HEK293 (cell line): ENCODE measurements at regions not wholly inside any gene's neighbourhood (a gene's known extent, or its start where the extent isn't known, plus 50 kb on each side); places are given as distances from the start of the nearest gene placed in this dataset.

Experiments used
- CTCF ChIA-PET: fragments of 350-600 bp; formaldehyde crosslinking; extraction: SDS; loops from one replicate; lab custom pipeline; 2021; ENCODE audit warnings: antibody characterized with exemption; lab: Yijun Ruan, JAX
- POLR2A ChIA-PET: fragments of 300-600 bp; formaldehyde crosslinking; extraction: SDS; loops from one replicate; lab custom pipeline; 2020; ENCODE audit warnings: antibody characterized with exemption, inconsistent platforms; lab: Yijun Ruan, JAX
- H3K27ac ChIP-seq: fragments of 200-500 bp; sonication (Bioruptor generic); 2 replicates; pipeline ENCODE4 v1.5.1; 2014; ENCODE audit warnings: low read depth, low read length, control low read depth, inconsistent platforms; ENCODE audit errors: extremely low read depth
- H3K36me3 ChIP-seq, 2 experiments: fragments of 200-500 bp in 1 of 2; sonication (Bioruptor generic) in 1 of 2; 1 replicate in 1 of 2; 2 replicates in 1 of 2; pipeline ENCODE4 v1.5.1; 2014 to 2017; ENCODE audit warnings: inconsistent platforms in 2 of 2, low read length in 2 of 2; ENCODE audit not compliant: control insufficient read depth in 2 of 2, insufficient read depth in 1 of 2
- H3K4me1 ChIP-seq: fragments of 200-500 bp; sonication (Bioruptor generic); 2 replicates; pipeline ENCODE4 v1.5.1; 2014; ENCODE audit warnings: mild to moderate bottlenecking, low read length, inconsistent platforms; ENCODE audit not compliant: control insufficient read depth, insufficient read depth
- H3K4me3 ChIP-seq: 2 replicates; pipeline ENCODE4 v1.5.1; 2011; ENCODE audit warnings: low read depth, mild to moderate bottlenecking, control low read depth, low read length, moderate library complexity
- H3K9me3 ChIP-seq: fragments of 200-500 bp; sonication (Bioruptor generic); 2 replicates; pipeline ENCODE4 v1.5.1; 2014; ENCODE audit warnings: low read depth, low read length, inconsistent platforms; ENCODE audit not compliant: control insufficient read depth, insufficient read depth
- GFI1B ChIP-seq: fragments of 450-650 bp; formaldehyde crosslinking; IDR thresholded peaks from 2 replicates; pipeline ENCODE4 v1.5.1; 2016; ENCODE audit warnings: missing biosample characterization, missing genetic modification characterization
- GLIS1 ChIP-seq: fragments of 450-650 bp; formaldehyde crosslinking; IDR thresholded peaks from 2 replicates; pipeline ENCODE4 v1.5.1; 2016; ENCODE audit warnings: missing biosample characterization, missing genetic modification characterization
- OSR2 ChIP-seq: fragments of 450-650 bp; formaldehyde crosslinking; IDR thresholded peaks from 2 replicates; pipeline ENCODE4 v1.5.1; 2016; ENCODE audit warnings: missing biosample characterization, missing genetic modification characterization
- PRDM6 ChIP-seq: fragments of 450-650 bp; formaldehyde crosslinking; IDR thresholded peaks from 2 replicates; pipeline ENCODE4 v1.5.1; 2017; ENCODE audit warnings: missing biosample characterization, missing genetic modification characterization
- ZIC2 ChIP-seq: fragments of 450-650 bp; formaldehyde crosslinking; IDR thresholded peaks from 2 replicates; pipeline ENCODE4 v1.5.1; 2016; ENCODE audit warnings: missing biosample characterization, missing genetic modification characterization
- ZNF16 ChIP-seq: fragments of 450-650 bp; formaldehyde crosslinking; IDR thresholded peaks from 2 replicates; pipeline ENCODE4 v1.5.1; 2016; ENCODE audit warnings: low read depth, missing biosample characterization, missing genetic modification characterization
- ZNF175 ChIP-seq: fragments of 450-650 bp; formaldehyde crosslinking; IDR thresholded peaks from 2 replicates; pipeline ENCODE4 v1.5.1; 2016; ENCODE audit warnings: missing biosample characterization, missing genetic modification characterization
- ZNF239 ChIP-seq: fragments of 450-650 bp; formaldehyde crosslinking; IDR thresholded peaks from 2 replicates; pipeline ENCODE4 v1.5.1; 2016; ENCODE audit warnings: missing biosample characterization, missing genetic modification characterization
- ZNF366 ChIP-seq: fragments of 450-650 bp; formaldehyde crosslinking; conservative IDR thresholded peaks from 2 replicates; pipeline ENCODE4 v1.5.1; 2016; ENCODE audit warnings: missing biosample characterization, missing genetic modification characterization
- ZNF391 ChIP-seq: fragments of 450-650 bp; formaldehyde crosslinking; IDR thresholded peaks from 2 replicates; pipeline ENCODE4 v1.5.1; 2016; ENCODE audit warnings: low read depth, missing biosample characterization, missing genetic modification characterization, borderline replicate concordance
- ZNF48 ChIP-seq: fragments of 450-650 bp; formaldehyde crosslinking; IDR thresholded peaks from 2 replicates; pipeline ENCODE4 v1.5.1; 2016; ENCODE audit warnings: missing biosample characterization, missing genetic modification characterization
- ZNF488 ChIP-seq: fragments of 450-650 bp; formaldehyde crosslinking; IDR thresholded peaks from 2 replicates; pipeline ENCODE4 v1.5.1; 2016; ENCODE audit warnings: missing biosample characterization, missing genetic modification characterization
- ZNF549 ChIP-seq: fragments of 450-650 bp; IDR thresholded peaks from 2 replicates; pipeline ENCODE4 v1.5.1; 2018; ENCODE audit warnings: missing biosample characterization, missing genetic modification characterization, mild to moderate bottlenecking, inconsistent platforms, moderate library complexity
- ZNF639 ChIP-seq: fragments of 450-650 bp; formaldehyde crosslinking; IDR thresholded peaks from 2 replicates; pipeline ENCODE4 v1.5.1; 2016; ENCODE audit warnings: missing biosample characterization, missing genetic modification characterization
- ZNF692 ChIP-seq: fragments of 450-650 bp; formaldehyde crosslinking; IDR thresholded peaks from 2 replicates; pipeline ENCODE4 v1.5.1; 2016; ENCODE audit warnings: missing biosample characterization, missing genetic modification characterization
- ZNF792 ChIP-seq: fragments of 450-650 bp; formaldehyde crosslinking; IDR thresholded peaks from 2 replicates; pipeline ENCODE4 v1.5.1; 2016; ENCODE audit warnings: missing biosample characterization, missing genetic modification characterization
- ZXDB ChIP-seq: fragments of 450-650 bp; formaldehyde crosslinking; IDR thresholded peaks from 2 replicates; pipeline ENCODE4 v1.5.1; 2016; ENCODE audit warnings: missing biosample characterization, missing genetic modification characterization

- Histone ChIP-seq H3K9me3 (no peaks in the 10 kb centered on the region), H3K36me3 (no peaks in the 10 kb centered on the region), H3K4me3 (no peak overlapping the region), H3K4me1 (peaks cover 7% of the 10 kb centered on the region), H3K27ac (no peak overlapping the region)
- CTCF ChIA-PET, result no interaction called here
- TF ChIP-seq GLIS1 (tag by site-specific recombination), result 0 out of 2 replicates have a peak, but pooled peaks have one; percentile 21
- no peak for TF ChIP-seq ZNF366 (tag by site-specific recombination)
- POLR2A ChIA-PET, result no interaction called here
These were observed 61.4 kb upstream of the PACRGL start for GRCh38 chr4:20638825-20639224.

GRCh38 chr4:20639346-20639745 lies 60.9 kb upstream of the PACRGL start:
- no peaks in the 10 kb centered on the region for H3K9me3 ChIP-seq
- no peak overlapping the region for H3K4me3 ChIP-seq
- no peak for TF ChIP-seq ZNF16 (tag by site-specific recombination)
- TF ChIP-seq ZXDB (tag by site-specific recombination), result peak; percentile 32; the same call in 1 of the 2 replicates
- TF ChIP-seq OSR2 (tag by site-specific recombination), result peak; percentile 24; the same call in 1 of the 2 replicates
- peak; percentile 57 for TF ChIP-seq PRDM6
- peak; percentile 81 for TF ChIP-seq GFI1B (tag by site-specific recombination)
- H3K4me1 ChIP-seq, result peaks cover 7% of the 10 kb centered on the region
- POLR2A ChIA-PET, result no interaction called here
- H3K36me3 ChIP-seq, result no peaks in the 10 kb centered on the region
- H3K27ac ChIP-seq, result no peak overlapping the region
- CTCF ChIA-PET, result no interaction called here

GRCh38 chr4:20640989-20641388 lies 59.3 kb upstream of the PACRGL start:
- H3K4me3 ChIP-seq, result no peak overlapping the region
- CTCF ChIA-PET, result interaction anchor here (0.7 kb wide), 1 partner anchor 127 kb away, joined by 3 read pairs; no protein-coding TSS in a partner anchor
- H3K4me1 ChIP-seq, result peaks cover 7% of the 10 kb centered on the region
- no peaks in the 10 kb centered on the region for H3K9me3 ChIP-seq
- POLR2A ChIA-PET, result no interaction called here
- no peak overlapping the region for H3K27ac ChIP-seq
- TF ChIP-seq ZNF488 (tag by site-specific recombination) (no peak), ZNF792 (tag by site-specific recombination) (no peak), ZNF16 (tag by site-specific recombination) (no peak), ZNF175 (tag by site-specific recombination) (no peak), ZNF639 (tag by site-specific recombination) (no peak), ZIC2 (tag by site-specific recombination) (no peak), ZNF549 (tag by site-specific recombination) (no peak), ZNF48 (no peak), ZNF239 (tag by site-specific recombination) (no peak), GFI1B (tag by site-specific recombination) (no peak), ZNF391 (no peak), ZNF692 (tag by site-specific recombination) (no peak)
- H3K36me3 ChIP-seq, result no peaks in the 10 kb centered on the region
